SK-N-SH treated with all-trans-retinoic acid at 6 μM for 48 hours (cell line): ENCODE measurements at regions not wholly inside any gene's neighbourhood (a gene's known extent, or its start where the extent isn't known, plus 50 kb on each side); places are given as distances from the start of the nearest gene placed in this dataset.

Source experiments
- ATAC-seq: fragments of 200-7000 bp; cut with Tn5 transposase; 3 replicates; pipeline ENCODE4 v1.9.1; 2020; ENCODE audit warnings: mild to moderate bottlenecking, moderate library complexity
- BACH2 ChIP-seq: fragments of 250-450 bp; sonication (Bioruptor Pico); IDR thresholded peaks from 2 replicates; pipeline ENCODE4 v1.9.0; 2021; ENCODE audit warnings: mild to moderate bottlenecking, borderline replicate concordance
- CREB5 ChIP-seq: fragments of 250-450 bp; sonication (Bioruptor Pico); IDR thresholded peaks from 2 replicates; pipeline ENCODE4 v1.5.1; 2020; ENCODE audit warnings: low read depth, mild to moderate bottlenecking, moderate library complexity
- CSDC2 ChIP-seq: fragments of 250-450 bp; sonication (Bioruptor Pico); IDR thresholded peaks from 2 replicates; pipeline ENCODE4 v1.5.0; 2020; ENCODE audit warnings: mild to moderate bottlenecking, moderate library complexity
- CSRNP3 ChIP-seq: fragments of 250-450 bp; sonication (Bioruptor Pico); IDR thresholded peaks from 2 replicates; pipeline ENCODE4 v1.5.1; 2021; ENCODE audit warnings: mild to moderate bottlenecking, moderate library complexity
- ESRRG ChIP-seq: fragments of 250-450 bp; sonication (Bioruptor Pico); IDR thresholded peaks from 2 replicates; pipeline ENCODE4 v1.6.1; 2021; ENCODE audit warnings: mild to moderate bottlenecking
- GLIS3 ChIP-seq: fragments of 250-450 bp; sonication (Bioruptor Pico); IDR thresholded peaks from 2 replicates; pipeline ENCODE4 v1.5.0; 2020; ENCODE audit warnings: mild to moderate bottlenecking, moderate library complexity
- ISL1 ChIP-seq: fragments of 250-450 bp; sonication (Bioruptor Pico); IDR thresholded peaks from 2 replicates; pipeline ENCODE4 v2.1.2; 2022; ENCODE audit warnings: mild to moderate bottlenecking, moderate library complexity
- OSR1 ChIP-seq: fragments of 250-450 bp; sonication (Bioruptor Pico); IDR thresholded peaks from 2 replicates; pipeline ENCODE4 v1.8.0; 2022; ENCODE audit warnings: moderate library complexity, mild to moderate bottlenecking, inconsistent platforms
- PATZ1 ChIP-seq: fragments of 250-450 bp; sonication (Bioruptor Pico); IDR thresholded peaks from 2 replicates; pipeline ENCODE4 v1.8.0; 2020; ENCODE audit warnings: mild to moderate bottlenecking, moderate library complexity, borderline replicate concordance
- POU6F1 ChIP-seq: fragments of 250-450 bp; sonication (Bioruptor Pico); IDR thresholded peaks from 2 replicates; pipeline ENCODE4 v1.8.0; 2021; ENCODE audit warnings: low read depth, mild to moderate bottlenecking, moderate library complexity, borderline replicate concordance
- PPARA ChIP-seq: fragments of 250-450 bp; sonication (Bioruptor Pico); IDR thresholded peaks from 2 replicates; pipeline ENCODE4 v1.5.0; 2020; ENCODE audit warnings: mild to moderate bottlenecking, borderline replicate concordance
- RARB ChIP-seq: fragments of 250-450 bp; sonication (Bioruptor Pico); IDR thresholded peaks from 2 replicates; pipeline ENCODE4 v1.8.0; 2021; ENCODE audit warnings: mild to moderate bottlenecking, moderate library complexity
- SNAI2 ChIP-seq: fragments of 250-450 bp; sonication (Bioruptor Pico); IDR thresholded peaks from 2 replicates; pipeline ENCODE4 v1.5.0; 2020; ENCODE audit warnings: mild to moderate bottlenecking, moderate library complexity
- TCF4 ChIP-seq: fragments of 250-450 bp; sonication (Bioruptor Pico); IDR thresholded peaks from 2 replicates; pipeline ENCODE4 v1.8.0; 2021; ENCODE audit warnings: mild to moderate bottlenecking, moderate library complexity, borderline replicate concordance
- TOX ChIP-seq: fragments of 250-450 bp; sonication (Bioruptor Pico); IDR thresholded peaks from 2 replicates; pipeline ENCODE4 v1.8.0; 2021; ENCODE audit warnings: mild to moderate bottlenecking, moderate library complexity, borderline replicate concordance
- TSHZ2 ChIP-seq: fragments of 250-450 bp; sonication (Bioruptor Pico); IDR thresholded peaks from 2 replicates; pipeline ENCODE4 v1.5.0; 2020; ENCODE audit warnings: mild to moderate bottlenecking, moderate library complexity
- ZC3H10 ChIP-seq: fragments of 250-450 bp; sonication (Bioruptor Pico); IDR thresholded peaks from 2 replicates; pipeline ENCODE4 v1.5.1; 2021; ENCODE audit warnings: mild to moderate bottlenecking, moderate library complexity
- ZFP30 ChIP-seq: fragments of 450-650 bp; formaldehyde crosslinking; IDR thresholded peaks from 2 replicates; pipeline ENCODE4 v1.5.0; 2022; ENCODE audit warnings: mild to moderate bottlenecking, moderate library complexity
- ZNF565 ChIP-seq: fragments of 450-650 bp; formaldehyde crosslinking; conservative IDR thresholded peaks from 2 replicates; pipeline ENCODE4 v1.5.0; 2020; ENCODE audit warnings: low read depth, mild to moderate bottlenecking, moderate library complexity
- ZNF70 ChIP-seq: fragments of 450-650 bp; formaldehyde crosslinking; IDR thresholded peaks from 2 replicates; pipeline ENCODE4 v1.5.0; 2020; ENCODE audit warnings: mild to moderate bottlenecking, moderate library complexity
- ZNF8 ChIP-seq: fragments of 450-650 bp; formaldehyde crosslinking; IDR thresholded peaks from 2 replicates; pipeline ENCODE4 v1.5.0; 2020; ENCODE audit warnings: mild to moderate bottlenecking, moderate library complexity

- TF ChIP-seq CSDC2 (CRISPR knock-in tag) (no peak), CREB5 (CRISPR knock-in tag) (0 out of 2 replicates have a peak, but pooled peaks have one; percentile 49), ISL1 (peak; percentile 82)
- ATAC-seq = peak; percentile 86
These were observed 388.0 kb upstream of the ZNF608 start for GRCh38 chr5:125134216-125135081.

GRCh38 chr5:125137535-125137934 is 391.1 kb upstream of the ZNF608 start:
- no peak for TF ChIP-seq ZNF8 (CRISPR knock-in tag)
- no peak for ATAC-seq

- no peak for ATAC-seq
- no peak for TF ChIP-seq TOX (CRISPR knock-in tag)
- no peak for TF ChIP-seq CREB5 (CRISPR knock-in tag)
- no peak for TF ChIP-seq CSDC2 (CRISPR knock-in tag)
- TF ChIP-seq GLIS3 (CRISPR knock-in tag) = no peak
- TF ChIP-seq PPARA = no peak
- no peak for TF ChIP-seq POU6F1
- TF ChIP-seq BACH2 (CRISPR knock-in tag) = no peak
- no peak for TF ChIP-seq TCF4
- TF ChIP-seq PATZ1 = no peak
- no peak for TF ChIP-seq ZNF565
- no peak for TF ChIP-seq ESRRG (CRISPR knock-in tag)
- no peak for TF ChIP-seq CSRNP3 (CRISPR knock-in tag)
- TF ChIP-seq OSR1 = no peak
- no peak for TF ChIP-seq ZFP30 (CRISPR knock-in tag)
- TF ChIP-seq ISL1 = no peak
- TF ChIP-seq RARB (CRISPR knock-in tag) = no peak
- TF ChIP-seq ZNF70 (CRISPR knock-in tag) = no peak
- TF ChIP-seq TSHZ2 = no peak
- no peak for TF ChIP-seq SNAI2 (CRISPR knock-in tag)
- no peak for TF ChIP-seq ZC3H10 (CRISPR knock-in tag)
These were observed 391.8 kb upstream of the ZNF608 start for GRCh38 chr5:125138266-125138665.
